Activated CD8-positive, alpha-beta T cell treated with anti-CD3 and anti-CD28 coated beads for 36 hours (primary cell): ENCODE measurements at regions not wholly inside any gene's neighbourhood (a gene's known extent, or its start where the extent isn't known, plus 50 kb on each side); places are given as distances from the start of the nearest gene placed in this dataset.

Experiments used
- ATAC-seq: fragments of 200-7000 bp; cut with Tn5 transposase; one replicate; pipeline ENCODE4 v1.10.0; 2021; ENCODE audit warnings: mild to moderate bottlenecking, moderate library complexity
- CTCF ChIA-PET: fragments of 350-600 bp; sonication (Branson Sonifier 250); formaldehyde crosslinking; loops from one replicate; lab custom pipeline; 2021; ENCODE audit warnings: antibody characterized with exemption; lab: Charles Lee
- POLR2A ChIA-PET: fragments of 350-600 bp; sonication (Branson Sonifier 250); formaldehyde crosslinking; loops from one replicate; lab custom pipeline; 2021; ENCODE audit warnings: antibody characterized with exemption; lab: Charles Lee
- DNase-seq: peaks from one replicate; pipeline ENCODE4 v3.0.0-alpha.2; 2020
- H3K27ac Mint-ChIP-seq: one replicate; pipeline ENCODE4 v1.8.0; 2021; ENCODE audit warnings: mild to moderate bottlenecking, mixed read lengths
- H3K27me3 Mint-ChIP-seq: one replicate; pipeline ENCODE4 v1.8.0; 2021; ENCODE audit warnings: mixed read lengths
- H3K36me3 Mint-ChIP-seq: one replicate; pipeline ENCODE4 v1.8.0; 2021; ENCODE audit warnings: low read depth, mixed read lengths
- H3K4me1 Mint-ChIP-seq: one replicate; pipeline ENCODE4 v1.8.0; 2021; ENCODE audit warnings: low read depth, mixed read lengths
- H3K4me3 Mint-ChIP-seq: one replicate; pipeline ENCODE4 v1.8.0; 2021; ENCODE audit warnings: mild to moderate bottlenecking, moderate library complexity, mixed read lengths
- H3K9me3 Mint-ChIP-seq: one replicate; pipeline ENCODE4 v1.8.0; 2021; ENCODE audit warnings: mixed read lengths
- CTCF ChIP-seq: fragments of 200-600 bp; IDR thresholded peaks from one replicate; pipeline ENCODE4 v1.8.0; 2022; ENCODE audit warnings: antibody characterized with exemption, mild to moderate bottlenecking
- intact Hi-C: fragments of 100-400 bp; cut with micrococcal nuclease; formaldehyde crosslinking; loops from one replicate; pipeline ENCODE4 v1.10.0; 2022

GRCh38 chr20:22703843-22704242 is 119.5 kb upstream of the FOXA2 start:
- intact Hi-C loops = no loop called here

GRCh38 chr20:22711971-22712755 is 127.8 kb upstream of the FOXA2 start:
- no peak for ATAC-seq
- H3K27ac Mint-ChIP-seq = no peak overlapping the region
- DNase-seq = no peak
- no peak overlapping the region for H3K4me3 Mint-ChIP-seq
- peaks cover 5% of the 10 kb centered on the region for H3K27me3 Mint-ChIP-seq
- intact Hi-C loops = no loop called here
- H3K9me3 Mint-ChIP-seq = no peaks in the 10 kb centered on the region
- CTCF ChIA-PET = no interaction called here
- no peak for TF ChIP-seq CTCF
- H3K36me3 Mint-ChIP-seq = no peaks in the 10 kb centered on the region
- no peaks in the 10 kb centered on the region for H3K4me1 Mint-ChIP-seq
- POLR2A ChIA-PET = no interaction called here

More at GRCh38 chr20:22703843-22704242, 119.5 kb upstream of the FOXA2 start:
- ATAC-seq (no peak), DNase-seq (no peak)
- ChIA-PET CTCF (interaction anchor here (5.1 kb wide), 1 partner anchor 13 kb away, joined by 26 read pairs; no protein-coding TSS in a partner anchor), POLR2A (no interaction called here)
- Mint-ChIP-seq H3K27me3 (no peaks in the 10 kb centered on the region), H3K27ac (no peak overlapping the region), H3K4me1 (no peaks in the 10 kb centered on the region), H3K36me3 (no peaks in the 10 kb centered on the region), H3K9me3 (no peaks in the 10 kb centered on the region), H3K4me3 (no peak overlapping the region)
- TF ChIP-seq CTCF = no peak

GRCh38 chr20:22716821-22717351 is 132.5 kb upstream of the FOXA2 start:
- Mint-ChIP-seq H3K27me3 (peaks cover 7% of the 10 kb centered on the region), H3K27ac (no peak overlapping the region), H3K36me3 (no peaks in the 10 kb centered on the region), H3K9me3 (no peaks in the 10 kb centered on the region), H3K4me3 (no peak overlapping the region), H3K4me1 (no peaks in the 10 kb centered on the region)
- intact Hi-C loops = no loop called here
- CTCF ChIA-PET = no interaction called here
- no peak for TF ChIP-seq CTCF
- DNase-seq = no peak
- ATAC-seq = no peak
- POLR2A ChIA-PET = no interaction called here

- no peak overlapping the region for H3K4me3 Mint-ChIP-seq
- POLR2A ChIA-PET = no interaction called here
- ATAC-seq = no peak
- no peaks in the 10 kb centered on the region for H3K9me3 Mint-ChIP-seq
- CTCF ChIA-PET = no interaction called here
- no peaks in the 10 kb centered on the region for H3K36me3 Mint-ChIP-seq
- DNase-seq = no peak
- intact Hi-C loops = no loop called here
- no peaks in the 10 kb centered on the region for H3K4me1 Mint-ChIP-seq
- H3K27me3 Mint-ChIP-seq = peaks cover 7% of the 10 kb centered on the region
- H3K27ac Mint-ChIP-seq = no peak overlapping the region
- TF ChIP-seq CTCF = no peak
Measured at GRCh38 chr20:22717466-22717865, 133.1 kb upstream of the FOXA2 start.

- Mint-ChIP-seq H3K4me3 (no peak overlapping the region), H3K4me1 (no peaks in the 10 kb centered on the region), H3K27ac (no peak overlapping the region), H3K36me3 (no peaks in the 10 kb centered on the region), H3K27me3 (peaks cover 5% of the 10 kb centered on the region), H3K9me3 (no peaks in the 10 kb centered on the region)
- no peak for TF ChIP-seq CTCF
- DNase-seq = no peak
- ATAC-seq = no peak
- ChIA-PET POLR2A (no interaction called here), CTCF (no interaction called here)
- intact Hi-C loops = no loop called here
Measured at GRCh38 chr20:22719167-22719591, 134.8 kb upstream of the FOXA2 start.
